ENCODE measurements at regions not wholly inside any gene's neighbourhood (a gene's known extent, or its start where the extent isn't known, plus 50 kb on each side); places are given as distances from the start of the nearest gene placed in this dataset.

- TF ChIP-seq CTCF (conservative IDR thresholded peaks at IDR 0.05; ENCODE audit: low read length) (no peak), EZH2phosphoT487 (IDR thresholded peaks at IDR 0.05; ENCODE audit: borderline replicate concordance) (no peak)
Measured at GRCh38 chr3:106332884-106333283, 464.1 kb upstream of the CBLB start.
